HG02840 (cell line): ENCODE measurements at regions not wholly inside any gene's neighbourhood (a gene's known extent, or its start where the extent isn't known, plus 50 kb on each side); places are given as distances from the start of the nearest gene placed in this dataset.

Source experiments
- ATAC-seq: cut with Tn5 transposase; IDR thresholded peaks from one replicate; pipeline ENCODE4 v1.9.1; 2021; ENCODE audit warnings: mild to moderate bottlenecking, moderate library complexity, moderate number of reproducible peaks; ENCODE audit not compliant: unreplicated experiment, low FRiP score

- ATAC-seq: no peak
These were observed 132.9 kb downstream of the SLITRK6 start for GRCh38 chr13:85666356-85666755.

GRCh38 chr13:85665286-85665685 is 133.9 kb downstream of the SLITRK6 start:
- ATAC-seq: no peak

GRCh38 chr13:85663856-85664255 is 135.4 kb downstream of the SLITRK6 start:
- no peak for ATAC-seq

GRCh38 chr13:85662186-85662585 is 137.0 kb downstream of the SLITRK6 start:
- ATAC-seq: no peak

- ATAC-seq: no peak
These were observed 137.5 kb downstream of the SLITRK6 start for GRCh38 chr13:85661675-85662074.

GRCh38 chr13:85659493-85659892 is 139.7 kb downstream of the SLITRK6 start:
- ATAC-seq: no peak

GRCh38 chr13:85657942-85658341 is 141.3 kb downstream of the SLITRK6 start:
- ATAC-seq: no peak

- ATAC-seq: no peak
These were observed 144.2 kb downstream of the SLITRK6 start for GRCh38 chr13:85655040-85655439.

GRCh38 chr13:85654227-85654626 is 145.0 kb downstream of the SLITRK6 start:
- ATAC-seq: no peak

- no peak for ATAC-seq
These were observed 145.5 kb downstream of the SLITRK6 start for GRCh38 chr13:85653681-85654080.

- ATAC-seq: no peak
These were observed 146.7 kb downstream of the SLITRK6 start for GRCh38 chr13:85652491-85652890.

GRCh38 chr13:85651440-85651839 is 147.8 kb downstream of the SLITRK6 start:
- no peak for ATAC-seq

- no peak for ATAC-seq
These were observed 148.6 kb downstream of the SLITRK6 start for GRCh38 chr13:85650613-85651012.

GRCh38 chr13:85640727-85641126 is 158.5 kb downstream of the SLITRK6 start:
- no peak for ATAC-seq

- ATAC-seq: no peak
These were observed 160.3 kb downstream of the SLITRK6 start for GRCh38 chr13:85638815-85639393.

GRCh38 chr13:85638265-85638664 is 161.0 kb downstream of the SLITRK6 start:
- no peak for ATAC-seq

- no peak for ATAC-seq
These were observed 166.6 kb downstream of the SLITRK6 start for GRCh38 chr13:85632526-85633195.

GRCh38 chr13:85631801-85632200 is 167.4 kb downstream of the SLITRK6 start:
- ATAC-seq: no peak

- no peak for ATAC-seq
These were observed 172.6 kb downstream of the SLITRK6 start for GRCh38 chr13:85626603-85627002.

- no peak for ATAC-seq
These were observed 179.9 kb downstream of the SLITRK6 start for GRCh38 chr13:85619321-85619720.

GRCh38 chr13:85618521-85618920 is 180.7 kb downstream of the SLITRK6 start:
- ATAC-seq: no peak

GRCh38 chr13:85616275-85616674 is 182.9 kb downstream of the SLITRK6 start:
- no peak for ATAC-seq
